Ishikawa (cell line): ENCODE measurements at regions not wholly inside any gene's neighbourhood (a gene's known extent, or its start where the extent isn't known, plus 50 kb on each side); places are given as distances from the start of the nearest gene placed in this dataset.

ENCODE experiments used
- CEBPB ChIP-seq: IDR thresholded peaks from 2 replicates; pipeline ENCODE4 v1.6.1; 2012
- CREB1 ChIP-seq: IDR thresholded peaks from 2 replicates; pipeline ENCODE4 v1.6.1; 2012; ENCODE audit warnings: low read depth
- EGR1 ChIP-seq: IDR thresholded peaks from 2 replicates; pipeline ENCODE4 v1.6.1; 2012
- EP300 ChIP-seq: IDR thresholded peaks from 2 replicates; pipeline ENCODE4 v1.6.1; 2012; ENCODE audit warnings: borderline replicate concordance
- TAF1 ChIP-seq: IDR thresholded peaks from 2 replicates; pipeline ENCODE4 v1.6.1; 2012; ENCODE audit warnings: low read depth, mild to moderate bottlenecking
- TF ChIP-seq, protein P1 (sequence below): IDR thresholded peaks from 2 replicates; pipeline ENCODE4 v1.6.1; 2012; ENCODE audit warnings: low read depth, mild to moderate bottlenecking
- TF ChIP-seq, protein P2 (sequence below): IDR thresholded peaks from 2 replicates; pipeline ENCODE4 v1.6.1; 2012

DNA sequence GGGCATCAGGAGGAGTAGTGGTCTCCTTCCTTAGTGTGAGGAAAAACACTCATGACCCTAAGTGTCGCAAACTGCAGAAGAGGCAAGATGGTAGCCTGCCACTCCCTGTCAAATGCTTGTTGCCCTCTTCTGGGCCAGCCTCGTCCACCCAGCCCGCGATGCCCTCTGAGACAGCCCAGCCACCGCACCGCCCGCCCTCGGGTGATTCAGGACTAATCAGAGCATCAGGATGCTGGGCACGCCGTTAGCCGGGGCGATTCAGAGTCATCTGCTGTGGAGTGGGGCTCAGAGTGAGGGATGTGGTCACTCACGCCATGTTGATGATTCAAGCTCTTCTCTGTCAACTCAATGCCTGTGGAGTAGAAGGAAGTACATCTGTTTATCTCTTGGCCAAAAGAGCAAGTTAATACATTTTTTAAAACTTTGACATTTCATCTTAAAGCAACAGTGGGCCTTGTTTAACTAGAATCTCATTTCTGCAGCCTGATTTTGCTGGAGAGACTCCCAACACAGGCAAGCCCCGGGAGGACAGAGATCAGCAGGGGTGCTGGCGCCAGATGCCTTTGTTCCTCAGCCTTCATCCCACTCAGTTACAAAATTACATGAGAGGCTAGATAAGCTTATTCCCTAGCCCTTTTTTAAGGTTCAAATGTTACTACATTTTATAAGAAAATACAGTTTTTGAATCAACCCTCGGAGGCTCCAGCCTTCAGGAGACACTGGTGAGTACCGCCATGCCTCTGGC, 79.0 kb downstream of the TMEM18 start:
- TF ChIP-seq, protein P1, sequence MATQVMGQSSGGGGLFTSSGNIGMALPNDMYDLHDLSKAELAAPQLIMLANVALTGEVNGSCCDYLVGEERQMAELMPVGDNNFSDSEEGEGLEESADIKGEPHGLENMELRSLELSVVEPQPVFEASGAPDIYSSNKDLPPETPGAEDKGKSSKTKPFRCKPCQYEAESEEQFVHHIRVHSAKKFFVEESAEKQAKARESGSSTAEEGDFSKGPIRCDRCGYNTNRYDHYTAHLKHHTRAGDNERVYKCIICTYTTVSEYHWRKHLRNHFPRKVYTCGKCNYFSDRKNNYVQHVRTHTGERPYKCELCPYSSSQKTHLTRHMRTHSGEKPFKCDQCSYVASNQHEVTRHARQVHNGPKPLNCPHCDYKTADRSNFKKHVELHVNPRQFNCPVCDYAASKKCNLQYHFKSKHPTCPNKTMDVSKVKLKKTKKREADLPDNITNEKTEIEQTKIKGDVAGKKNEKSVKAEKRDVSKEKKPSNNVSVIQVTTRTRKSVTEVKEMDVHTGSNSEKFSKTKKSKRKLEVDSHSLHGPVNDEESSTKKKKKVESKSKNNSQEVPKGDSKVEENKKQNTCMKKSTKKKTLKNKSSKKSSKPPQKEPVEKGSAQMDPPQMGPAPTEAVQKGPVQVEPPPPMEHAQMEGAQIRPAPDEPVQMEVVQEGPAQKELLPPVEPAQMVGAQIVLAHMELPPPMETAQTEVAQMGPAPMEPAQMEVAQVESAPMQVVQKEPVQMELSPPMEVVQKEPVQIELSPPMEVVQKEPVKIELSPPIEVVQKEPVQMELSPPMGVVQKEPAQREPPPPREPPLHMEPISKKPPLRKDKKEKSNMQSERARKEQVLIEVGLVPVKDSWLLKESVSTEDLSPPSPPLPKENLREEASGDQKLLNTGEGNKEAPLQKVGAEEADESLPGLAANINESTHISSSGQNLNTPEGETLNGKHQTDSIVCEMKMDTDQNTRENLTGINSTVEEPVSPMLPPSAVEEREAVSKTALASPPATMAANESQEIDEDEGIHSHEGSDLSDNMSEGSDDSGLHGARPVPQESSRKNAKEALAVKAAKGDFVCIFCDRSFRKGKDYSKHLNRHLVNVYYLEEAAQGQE, result no peak
- TF ChIP-seq CEBPB (no peak), TAF1 (no peak), EP300 (no peak), EGR1 (no peak), CREB1 (no peak)
- TF ChIP-seq, protein P2, sequence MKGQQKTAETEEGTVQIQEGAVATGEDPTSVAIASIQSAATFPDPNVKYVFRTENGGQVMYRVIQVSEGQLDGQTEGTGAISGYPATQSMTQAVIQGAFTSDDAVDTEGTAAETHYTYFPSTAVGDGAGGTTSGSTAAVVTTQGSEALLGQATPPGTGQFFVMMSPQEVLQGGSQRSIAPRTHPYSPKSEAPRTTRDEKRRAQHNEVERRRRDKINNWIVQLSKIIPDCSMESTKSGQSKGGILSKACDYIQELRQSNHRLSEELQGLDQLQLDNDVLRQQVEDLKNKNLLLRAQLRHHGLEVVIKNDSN, result no peak
